Stimulated activated CD4-positive, alpha-beta T cell treated with anti-CD3 and anti-CD28 coated beads, Interleukin-4, amount 100 ng/mL, for 48 hours (primary cell): ENCODE measurements at regions not wholly inside any gene's neighbourhood (a gene's known extent, or its start where the extent isn't known, plus 50 kb on each side); places are given as distances from the start of the nearest gene placed in this dataset.

ENCODE experiments used
- DNase-seq, 2 donors: peaks; one replicate each; pipeline ENCODE4 v3.0.0-alpha.2; 2020; ENCODE audit warnings: low read depth in 2 of 2

DNA sequence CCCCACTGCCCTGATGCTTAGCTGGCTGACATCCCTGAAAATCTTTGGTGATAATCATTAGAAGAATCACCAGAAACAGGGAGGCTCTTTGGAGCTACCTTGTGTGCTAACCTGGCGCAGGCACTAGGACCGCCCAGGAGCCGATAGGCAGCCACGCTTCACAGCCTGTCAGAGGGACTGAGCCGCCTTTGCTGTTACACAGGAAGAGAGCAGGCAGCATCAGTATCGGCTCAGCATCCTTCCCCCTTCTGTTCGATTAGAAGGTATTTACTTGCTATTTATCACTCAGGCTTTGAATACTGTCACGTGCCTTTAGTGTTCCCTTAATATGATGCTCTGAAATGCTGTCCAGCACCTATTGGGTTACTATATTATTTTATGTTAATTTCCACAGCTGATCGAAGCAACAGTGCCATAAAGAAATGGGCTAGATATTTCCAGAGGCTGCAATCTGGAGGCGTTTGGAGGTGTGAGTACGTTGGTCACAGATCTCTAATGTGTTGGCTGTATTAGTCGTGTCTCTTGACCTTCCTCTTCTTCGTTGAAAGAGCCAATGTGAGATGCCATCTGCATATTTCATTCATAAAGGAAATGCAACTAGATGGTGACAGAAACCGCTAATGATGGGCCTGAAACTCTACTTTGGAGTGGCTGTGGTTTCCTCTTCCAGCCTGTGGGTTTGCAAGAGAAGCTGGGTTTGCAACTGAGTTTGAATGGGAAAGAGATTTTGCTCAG lies 110.4 kb upstream of the RAB27B start:
- DNase-seq = peak; percentile 17 to 22

DNA sequence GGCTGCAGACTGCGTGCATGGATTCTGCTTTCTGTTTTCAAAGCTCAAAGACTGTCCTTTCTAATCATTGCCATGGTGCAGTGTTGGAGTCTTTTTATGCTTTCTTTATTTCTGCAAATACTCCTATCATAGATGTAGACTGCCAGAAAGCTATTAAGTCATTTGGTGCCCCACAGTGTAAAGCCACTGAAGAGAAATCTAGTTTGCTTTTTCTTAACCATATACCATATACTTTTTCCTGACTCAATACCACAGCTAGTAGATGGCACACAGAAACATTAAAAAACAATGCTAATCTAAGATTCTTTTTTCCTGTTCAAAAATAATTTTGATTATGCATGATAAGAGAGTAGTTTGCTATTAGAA lies 109.9 kb upstream of the RAB27B start:
- DNase-seq = no peak

DNA sequence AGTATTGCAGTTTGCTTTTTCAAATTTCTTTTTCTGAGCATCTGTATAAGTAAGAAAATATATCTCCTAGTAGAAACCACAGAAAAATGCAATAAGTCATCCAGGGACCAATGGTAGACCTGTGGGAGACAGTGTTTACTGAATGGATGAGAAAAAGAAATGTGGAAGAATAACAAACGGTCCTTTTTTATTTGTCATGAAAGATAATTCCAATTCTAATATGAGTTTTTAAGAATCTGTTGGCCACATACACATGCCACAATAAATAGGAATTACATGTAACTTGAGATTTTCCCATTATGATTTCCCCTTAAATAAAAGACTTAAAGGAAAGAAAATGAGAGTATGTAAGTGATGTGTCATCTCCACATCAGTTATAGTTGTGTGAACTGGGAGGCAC lies 107.7 kb upstream of the RAB27B start:
- DNase-seq = no peak

- DNase-seq = no peak
These were observed 102.1 kb upstream of the RAB27B start for GRCh38 chr18:54726143-54726542.

- no peak for DNase-seq
These were observed 94.2 kb upstream of the RAB27B start for GRCh38 chr18:54734059-54734458.

DNA sequence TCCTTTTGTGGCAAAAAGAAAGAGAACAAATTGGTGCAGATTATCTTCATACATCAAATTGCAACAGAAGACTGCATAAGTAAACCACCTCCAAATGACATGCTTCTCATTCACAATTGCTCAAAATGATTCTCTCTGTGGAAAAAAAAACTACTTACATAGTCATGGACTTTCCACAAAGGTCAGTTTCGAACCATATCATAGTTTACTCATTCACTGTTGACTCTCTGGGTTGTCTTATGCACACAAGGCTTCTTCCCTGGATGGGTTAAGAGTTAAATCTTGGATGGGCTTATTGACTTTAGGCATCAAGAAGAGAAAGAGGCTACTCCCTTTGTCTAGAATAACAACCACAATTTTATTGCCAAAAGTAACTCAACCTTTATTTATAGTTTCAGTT lies 91.3 kb upstream of the RAB27B start:
- DNase-seq = no peak

- DNase-seq = no peak
These were observed 90.3 kb upstream of the RAB27B start for GRCh38 chr18:54737986-54738385.

GRCh38 chr18:54739476-54739875 lies 88.8 kb upstream of the RAB27B start:
- no peak for DNase-seq

GRCh38 chr18:54740136-54740846 lies 88.0 kb upstream of the RAB27B start:
- no peak for DNase-seq

GRCh38 chr18:54742120-54742519 lies 86.2 kb upstream of the RAB27B start:
- no peak for DNase-seq

DNA sequence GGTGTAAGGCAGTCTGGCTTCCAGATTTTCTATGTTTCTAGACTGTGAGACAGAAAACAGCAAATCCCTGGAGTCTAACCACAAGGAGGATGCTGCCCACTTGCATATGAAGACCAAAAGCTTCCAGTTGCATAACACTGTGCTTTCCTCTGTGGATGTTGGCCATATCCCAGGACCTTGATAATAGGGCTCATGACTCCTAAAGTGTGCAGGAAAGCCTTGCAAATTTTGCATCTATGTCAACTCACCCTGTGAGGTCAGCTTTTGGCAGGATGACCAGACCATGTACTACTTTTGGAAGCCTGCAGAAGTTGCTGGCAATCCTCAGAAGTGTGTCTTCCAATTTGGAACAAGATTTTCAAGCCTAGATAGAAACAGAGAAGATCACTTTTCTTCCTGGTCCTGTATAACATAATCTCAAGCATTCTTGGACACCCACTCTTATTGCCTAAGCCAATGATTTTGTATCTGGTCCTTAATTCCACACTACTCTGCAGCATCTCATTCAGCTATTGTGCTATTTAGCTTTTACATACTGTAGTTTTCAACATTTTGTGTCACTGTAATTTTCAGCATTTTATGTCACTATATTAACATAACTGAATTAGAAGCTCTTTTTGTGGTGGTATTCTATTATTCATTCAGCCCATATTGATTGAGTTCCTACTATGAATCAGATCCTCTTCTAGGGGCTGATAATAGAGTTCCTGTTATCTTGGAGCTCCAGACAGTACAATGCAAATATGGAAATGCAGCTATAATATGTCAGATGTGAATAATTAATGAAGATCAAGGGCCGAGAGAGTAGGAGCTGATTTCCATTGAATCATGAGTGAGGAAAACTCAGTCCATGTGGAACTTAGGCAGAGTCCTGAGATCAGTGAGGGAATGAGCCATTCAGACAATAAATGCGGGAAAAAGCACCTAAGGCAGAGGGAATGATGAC lies 85.3 kb upstream of the RAB27B start:
- no peak for DNase-seq

GRCh38 chr18:54743605-54743995 lies 84.7 kb upstream of the RAB27B start:
- no peak for DNase-seq

GRCh38 chr18:54749291-54749690 lies 79.0 kb upstream of the RAB27B start:
- DNase-seq = no peak

DNA sequence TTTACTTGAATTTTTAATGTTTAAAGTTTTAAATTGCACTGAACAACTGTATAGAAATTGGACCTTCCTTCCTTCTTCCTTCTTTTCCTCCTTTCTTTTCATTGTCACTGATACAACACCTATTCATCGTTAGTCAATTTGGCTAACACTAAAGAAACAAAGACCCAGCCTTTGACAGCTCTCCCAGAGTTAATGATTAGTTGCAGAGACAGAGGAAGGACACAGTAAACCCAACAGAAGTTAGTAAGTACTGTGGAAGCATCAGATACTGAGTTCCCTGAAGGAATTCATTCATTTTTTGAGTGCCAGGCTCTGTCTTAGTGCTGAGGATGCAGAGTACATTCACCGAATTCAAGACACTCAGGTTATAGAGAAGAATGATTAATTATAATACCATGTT lies 77.9 kb upstream of the RAB27B start:
- no peak for DNase-seq

- DNase-seq = no peak
These were observed 76.1 kb upstream of the RAB27B start for GRCh38 chr18:54752185-54752584.

- DNase-seq = no peak
These were observed 72.8 kb upstream of the RAB27B start for GRCh38 chr18:54755456-54755855.

DNA sequence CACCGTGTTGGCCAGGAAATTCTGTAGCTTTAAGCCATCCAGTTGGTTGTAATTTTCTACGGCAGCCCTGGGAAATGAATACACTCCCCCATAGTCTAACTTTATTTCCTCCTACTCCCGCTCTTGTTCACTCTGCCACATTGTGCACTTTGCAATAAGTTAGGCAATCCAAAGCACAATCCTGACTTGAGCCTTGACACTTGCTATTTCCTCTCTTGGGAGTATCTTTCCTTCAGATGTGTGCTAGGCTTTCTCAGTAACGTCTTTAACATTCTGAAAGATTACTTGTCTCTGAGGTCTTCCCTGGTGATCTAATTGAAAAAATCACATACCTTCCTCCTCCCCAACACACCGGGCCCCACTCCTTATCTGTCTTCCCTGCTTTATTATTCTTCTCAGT lies 65.9 kb upstream of the RAB27B start:
- DNase-seq = no peak

DNA sequence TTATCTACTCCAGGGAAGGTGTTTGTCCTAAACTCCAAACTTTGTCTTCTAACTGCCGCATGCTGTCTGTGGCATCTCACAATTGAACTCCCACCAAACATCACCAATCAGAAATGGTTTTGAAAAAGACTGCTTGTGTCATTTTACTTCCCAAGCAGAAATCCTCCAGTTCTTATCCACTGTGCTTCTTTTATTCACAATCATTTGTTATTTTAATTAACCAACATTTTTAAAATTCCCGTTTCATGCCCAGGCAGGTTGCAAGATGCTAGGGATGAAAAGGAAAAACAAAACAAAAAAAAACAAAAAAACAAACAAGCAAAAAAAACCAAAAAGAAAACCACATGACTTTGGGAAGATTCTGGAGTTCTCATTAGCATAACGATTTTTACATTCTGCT lies 63.5 kb upstream of the RAB27B start:
- DNase-seq = no peak

GRCh38 chr18:54765636-54766375 lies 62.5 kb upstream of the RAB27B start:
- no peak for DNase-seq

DNA sequence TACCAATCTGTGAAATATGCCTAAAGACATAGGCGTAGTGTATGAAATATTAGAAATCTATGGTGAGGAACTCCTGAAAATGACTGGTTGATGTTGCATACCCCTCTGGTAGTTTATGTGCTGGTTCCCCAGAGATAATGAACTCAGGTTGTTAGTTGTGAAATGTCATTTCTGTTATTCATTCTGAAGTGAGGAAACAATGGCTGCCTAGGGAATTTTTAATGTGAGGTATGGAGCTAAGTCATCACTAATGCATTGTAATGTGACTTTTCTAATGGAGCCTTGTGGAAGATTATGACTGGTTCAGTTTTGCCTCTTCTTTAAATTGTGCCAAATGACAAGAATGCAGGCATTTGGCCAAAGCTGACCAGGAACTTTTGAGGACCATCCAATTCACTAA lies 61.6 kb upstream of the RAB27B start:
- DNase-seq = no peak

GRCh38 chr18:54767098-54767497 lies 61.2 kb upstream of the RAB27B start:
- no peak for DNase-seq
